ENCODE measurements at regions not wholly inside any gene's neighbourhood (a gene's known extent, or its start where the extent isn't known, plus 50 kb on each side); places are given as distances from the start of the nearest gene placed in this dataset.

DNA sequence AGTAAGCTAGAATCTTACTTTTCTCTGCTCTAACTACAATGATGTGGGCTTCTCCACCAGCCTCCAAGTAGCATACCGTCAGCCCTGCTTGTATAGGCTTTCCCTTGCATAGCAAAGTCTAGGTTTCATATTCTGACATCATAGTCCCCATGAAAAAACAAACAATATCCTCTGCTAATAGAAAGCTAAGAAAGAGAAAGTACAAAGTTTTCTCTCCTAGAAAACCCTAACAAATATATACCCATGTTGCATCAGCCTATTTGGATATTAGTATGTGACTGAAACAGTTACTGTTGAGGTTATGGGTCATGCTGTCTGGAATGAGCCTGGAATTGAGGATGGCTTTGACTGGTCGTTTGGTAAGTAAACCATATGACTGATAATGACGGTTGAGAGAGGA, 1696.0 kb downstream of the MAT2B start:
- no peak overlapping the region for H3K4me3 ChIP-seq (ENCODE audit: low read length)
- H3K4me1 ChIP-seq (ENCODE audit: control insufficient read depth, insufficient read depth, low read length) = no peaks in the 10 kb centered on the region
- H3K27me3 ChIP-seq (ENCODE audit: control insufficient read depth, insufficient read depth, low read length) = no peaks in the 10 kb centered on the region
- no peak overlapping the region for H3K27ac ChIP-seq (ENCODE audit: low read length)
- H3K36me3 ChIP-seq (ENCODE audit: control insufficient read depth, insufficient read depth, low read length) = no peaks in the 10 kb centered on the region
- no CpG with 5 or more reads among the region's 3 CpGs for WGBS (ENCODE audit: insufficient coverage, low lambda C conversion rate)
- H3K9me3 ChIP-seq (ENCODE audit: control insufficient read depth, low read depth, low read length) = no peaks in the 10 kb centered on the region
- no peak for DNase-seq

DNA sequence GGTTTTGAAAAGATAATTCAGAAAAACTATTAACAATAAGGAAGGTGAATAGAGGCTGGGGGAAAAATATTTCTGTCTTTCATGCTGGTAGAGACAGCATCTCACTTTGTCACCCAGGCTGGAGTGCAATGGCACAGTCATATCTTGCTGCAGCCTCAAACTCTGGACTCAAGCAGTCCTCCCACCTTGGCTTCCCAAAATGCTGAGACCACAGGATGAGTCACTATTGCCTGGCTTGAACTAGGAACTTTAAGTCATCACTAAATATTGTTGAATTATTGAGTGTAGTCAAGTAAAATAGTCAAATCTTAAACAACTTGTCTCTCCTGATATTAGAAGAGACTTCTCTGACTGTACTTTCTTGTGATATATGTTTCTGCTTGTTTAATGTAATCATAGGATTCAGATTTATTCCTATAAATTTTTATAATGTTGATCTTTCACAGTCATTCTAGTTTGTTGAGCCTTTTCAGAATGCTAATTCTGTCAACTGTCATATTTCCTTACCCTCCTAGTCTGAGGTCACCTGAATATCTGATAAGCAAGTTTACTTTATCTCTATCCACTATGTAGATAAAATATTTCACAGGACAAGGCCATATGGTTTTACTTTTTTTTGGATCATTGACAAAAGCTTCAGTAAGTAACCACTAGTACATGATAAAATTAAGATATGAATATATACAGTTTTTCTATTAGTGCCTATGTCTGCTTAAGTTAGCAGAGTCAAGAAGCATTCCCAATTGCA, 1696.5 kb downstream of the MAT2B start:
- Histone ChIP-seq H3K4me3 (ENCODE audit: low read length) (no peak overlapping the region), H3K9me3 (ENCODE audit: control insufficient read depth, low read depth, low read length) (no peaks in the 10 kb centered on the region), H3K27me3 (ENCODE audit: control insufficient read depth, insufficient read depth, low read length) (no peaks in the 10 kb centered on the region), H3K27ac (ENCODE audit: low read length) (no peak overlapping the region), H3K36me3 (ENCODE audit: control insufficient read depth, insufficient read depth, low read length) (no peaks in the 10 kb centered on the region), H3K4me1 (ENCODE audit: control insufficient read depth, insufficient read depth, low read length) (no peaks in the 10 kb centered on the region)
- no peak for DNase-seq

DNA sequence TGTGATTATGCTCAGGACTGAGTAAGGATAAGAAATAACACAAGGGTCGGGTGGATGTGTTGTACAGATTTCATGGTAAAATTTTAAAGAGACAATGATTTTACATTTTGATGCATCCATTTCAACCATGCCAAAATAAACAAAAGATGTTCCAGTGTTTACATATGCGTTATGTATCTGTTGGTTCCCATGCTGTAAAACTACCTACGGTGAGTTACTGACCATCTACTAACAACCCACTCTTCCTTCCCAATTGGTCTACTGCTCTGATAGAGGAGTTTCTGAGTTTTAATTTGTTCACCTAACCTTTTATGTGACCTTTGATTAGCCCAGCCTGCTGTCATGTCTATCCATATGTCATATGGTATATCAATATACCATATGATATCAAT, 1697.1 kb downstream of the MAT2B start:
- Histone ChIP-seq H3K4me1 (ENCODE audit: control insufficient read depth, insufficient read depth, low read length) (no peaks in the 10 kb centered on the region), H3K9me3 (ENCODE audit: control insufficient read depth, low read depth, low read length) (no peaks in the 10 kb centered on the region), H3K4me3 (ENCODE audit: low read length) (no peak overlapping the region), H3K27me3 (ENCODE audit: control insufficient read depth, insufficient read depth, low read length) (no peaks in the 10 kb centered on the region), H3K27ac (ENCODE audit: low read length) (no peak overlapping the region), H3K36me3 (ENCODE audit: control insufficient read depth, insufficient read depth, low read length) (no peaks in the 10 kb centered on the region)
- no peak for DNase-seq
- 50% methylated on average over 1 of the region's 3 CpGs for WGBS (ENCODE audit: insufficient coverage, low lambda C conversion rate)

DNA sequence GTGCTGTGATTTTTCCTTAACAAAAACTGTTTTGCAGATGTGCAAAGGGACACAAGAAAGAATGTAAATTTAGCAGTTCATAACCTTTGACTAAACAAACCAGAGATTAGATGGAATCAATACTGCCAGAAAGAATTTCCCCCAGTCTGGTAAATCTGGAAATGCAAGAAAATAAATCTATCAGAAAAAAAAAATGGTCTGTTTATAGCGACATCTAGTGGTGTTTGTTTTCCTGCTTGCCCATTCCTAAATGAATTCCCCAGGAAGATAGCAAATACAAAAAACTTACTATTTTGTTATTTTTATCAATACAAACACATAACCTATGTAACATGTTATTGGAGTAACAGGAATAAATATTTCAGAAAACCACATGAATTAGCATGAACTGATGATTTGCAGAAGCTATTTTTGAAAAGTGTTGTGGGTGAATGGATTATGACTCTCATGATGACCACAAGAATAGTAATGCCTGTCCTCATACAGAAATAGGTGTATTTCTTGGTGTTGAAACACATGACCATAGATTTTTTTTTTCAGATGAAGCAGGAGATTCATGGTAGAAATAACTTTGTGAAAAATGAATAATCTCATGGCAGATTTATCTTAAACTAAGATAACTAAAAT, 1703.8 kb downstream of the MAT2B start:
- Histone ChIP-seq H3K9me3 (ENCODE audit: control insufficient read depth, low read depth, low read length) (no peaks in the 10 kb centered on the region), H3K27ac (ENCODE audit: low read length) (no peak overlapping the region), H3K4me1 (ENCODE audit: control insufficient read depth, insufficient read depth, low read length) (no peaks in the 10 kb centered on the region), H3K27me3 (ENCODE audit: control insufficient read depth, insufficient read depth, low read length) (no peaks in the 10 kb centered on the region), H3K36me3 (ENCODE audit: control insufficient read depth, insufficient read depth, low read length) (no peaks in the 10 kb centered on the region), H3K4me3 (ENCODE audit: low read length) (no peak overlapping the region)
- DNase-seq = no peak
- no CpG with 5 or more reads among the region's 1 CpG for whole genome bisulfite sequencing (ENCODE audit: insufficient coverage, low lambda C conversion rate)

DNA sequence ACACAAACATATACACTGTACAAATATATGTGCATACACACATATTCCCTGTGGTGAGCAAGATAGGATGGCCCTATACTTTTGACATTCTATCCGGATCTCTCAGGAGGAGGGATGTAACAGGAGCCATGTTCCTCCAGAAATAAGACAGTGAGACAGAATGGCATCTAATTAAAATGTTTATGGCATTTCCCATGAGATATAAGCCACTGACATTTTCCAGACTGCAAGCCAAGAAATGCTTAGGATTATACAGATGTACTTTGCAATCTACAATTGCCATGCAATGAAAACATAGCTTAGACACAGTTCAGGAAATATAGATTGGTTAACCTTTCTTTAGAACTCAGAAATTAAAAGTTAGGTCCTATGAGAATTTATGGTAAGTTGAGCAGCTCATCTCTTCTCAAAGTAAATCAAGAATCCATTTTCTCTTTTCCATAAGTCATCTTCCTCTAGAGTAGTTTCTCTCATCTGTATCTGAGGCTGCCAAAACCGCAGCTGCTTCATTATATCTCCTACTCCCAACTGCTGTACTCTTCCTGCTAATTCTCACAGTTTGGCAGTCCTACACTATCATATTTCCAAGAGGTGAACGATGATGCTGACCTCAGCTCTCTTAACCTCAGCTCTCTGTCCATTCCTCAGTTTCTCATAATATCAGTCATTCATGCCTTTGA, 1719.1 kb downstream of the MAT2B start:
- Histone ChIP-seq H3K4me1 (ENCODE audit: control insufficient read depth, insufficient read depth, low read length) (no peaks in the 10 kb centered on the region), H3K36me3 (ENCODE audit: control insufficient read depth, insufficient read depth, low read length) (no peaks in the 10 kb centered on the region), H3K27ac (ENCODE audit: low read length) (no peak overlapping the region), H3K9me3 (ENCODE audit: control insufficient read depth, low read depth, low read length) (no peaks in the 10 kb centered on the region), H3K27me3 (ENCODE audit: control insufficient read depth, insufficient read depth, low read length) (no peaks in the 10 kb centered on the region), H3K4me3 (ENCODE audit: low read length) (no peak overlapping the region)
- no peak for DNase-seq
- 67% methylated on average over 1 of the region's 3 CpGs for WGBS (ENCODE audit: insufficient coverage, low lambda C conversion rate)

- H3K27me3 ChIP-seq (ENCODE audit: control insufficient read depth, insufficient read depth, low read length) = no peaks in the 10 kb centered on the region
- H3K4me1 ChIP-seq (ENCODE audit: control insufficient read depth, insufficient read depth, low read length) = no peaks in the 10 kb centered on the region
- no peaks in the 10 kb centered on the region for H3K36me3 ChIP-seq (ENCODE audit: control insufficient read depth, insufficient read depth, low read length)
- no peak for DNase-seq
- WGBS (ENCODE audit: insufficient coverage, low lambda C conversion rate) = no CpG with 5 or more reads among the region's 3 CpGs
- H3K9me3 ChIP-seq (ENCODE audit: control insufficient read depth, low read depth, low read length) = no peaks in the 10 kb centered on the region
- no peak overlapping the region for H3K4me3 ChIP-seq (ENCODE audit: low read length)
- no peak overlapping the region for H3K27ac ChIP-seq (ENCODE audit: low read length)
These were observed 1722.1 kb downstream of the MAT2B start for GRCh38 chr5:165227515-165227914.

DNA sequence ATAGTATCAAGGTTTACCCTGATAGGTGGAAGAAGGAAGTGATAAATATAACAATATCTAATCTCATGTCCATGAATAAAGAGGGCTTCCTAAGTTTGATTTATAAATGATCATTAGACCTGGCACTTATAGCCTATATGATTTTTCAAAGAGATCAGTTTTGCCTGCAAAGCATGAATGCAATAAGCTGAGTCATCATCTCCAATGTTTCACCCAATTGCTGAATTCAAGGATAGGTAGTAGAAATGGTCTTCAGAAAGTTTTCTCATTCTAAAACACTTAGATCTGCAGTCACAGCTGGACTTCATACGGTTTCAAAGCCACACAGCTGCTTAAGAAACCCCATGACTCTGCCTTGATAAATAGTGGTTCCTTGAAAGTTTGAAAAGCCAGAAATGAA, 1722.8 kb downstream of the MAT2B start:
- Histone ChIP-seq H3K36me3 (ENCODE audit: control insufficient read depth, insufficient read depth, low read length) (no peaks in the 10 kb centered on the region), H3K4me3 (ENCODE audit: low read length) (no peak overlapping the region), H3K27ac (ENCODE audit: low read length) (no peak overlapping the region), H3K4me1 (ENCODE audit: control insufficient read depth, insufficient read depth, low read length) (no peaks in the 10 kb centered on the region), H3K27me3 (ENCODE audit: control insufficient read depth, insufficient read depth, low read length) (no peaks in the 10 kb centered on the region), H3K9me3 (ENCODE audit: control insufficient read depth, low read depth, low read length) (no peaks in the 10 kb centered on the region)
- no peak for DNase-seq
- WGBS (ENCODE audit: insufficient coverage, low lambda C conversion rate) = 40% methylated on average over 1 of the region's 1 CpG

- H3K36me3 ChIP-seq (ENCODE audit: control insufficient read depth, insufficient read depth, low read length) = no peaks in the 10 kb centered on the region
- DNase-seq = no peak
- 51% methylated on average over 2 of the region's 2 CpGs for WGBS (ENCODE audit: insufficient coverage, low lambda C conversion rate)
These were observed 1726.5 kb downstream of the MAT2B start for GRCh38 chr5:165231821-165232508.

DNA sequence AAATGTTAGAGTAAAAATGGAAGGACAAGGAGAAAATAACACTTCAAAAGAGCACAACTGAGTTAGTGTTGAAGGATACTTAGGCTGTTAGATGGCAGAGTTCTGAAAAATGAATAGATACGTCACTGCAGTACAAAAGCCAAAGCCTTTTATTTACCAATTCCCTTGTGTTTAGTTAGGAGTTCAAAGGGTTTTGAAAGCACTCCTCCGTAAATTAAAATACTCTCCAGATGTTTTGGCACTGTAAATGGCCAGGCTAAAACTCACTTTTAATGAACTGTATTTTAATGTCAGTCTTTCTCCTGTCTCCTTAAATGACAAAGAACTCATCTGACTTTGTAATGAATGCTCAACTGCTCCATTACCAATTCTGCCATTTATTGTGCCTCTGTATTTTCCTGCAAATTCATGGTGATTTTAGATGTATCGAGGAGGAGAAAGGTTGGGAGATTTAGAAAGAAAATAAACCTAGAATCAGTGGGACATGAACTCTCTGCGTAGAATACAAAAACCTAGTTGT, 1727.2 kb downstream of the MAT2B start:
- H3K4me1 ChIP-seq (ENCODE audit: control insufficient read depth, insufficient read depth, low read length) = no peaks in the 10 kb centered on the region
- no peaks in the 10 kb centered on the region for H3K27me3 ChIP-seq (ENCODE audit: control insufficient read depth, insufficient read depth, low read length)
- no peaks in the 10 kb centered on the region for H3K36me3 ChIP-seq (ENCODE audit: control insufficient read depth, insufficient read depth, low read length)
- 100% methylated on average over 1 of the region's 4 CpGs for WGBS (ENCODE audit: insufficient coverage, low lambda C conversion rate)
- H3K27ac ChIP-seq (ENCODE audit: low read length) = no peak overlapping the region
- no peaks in the 10 kb centered on the region for H3K9me3 ChIP-seq (ENCODE audit: control insufficient read depth, low read depth, low read length)
- no peak overlapping the region for H3K4me3 ChIP-seq (ENCODE audit: low read length)
- no peak for DNase-seq

More at GRCh38 chr5:165231821-165232508, 1726.5 kb downstream of the MAT2B start:
- Histone ChIP-seq H3K4me1 (ENCODE audit: control insufficient read depth, insufficient read depth, low read length) (no peaks in the 10 kb centered on the region), H3K4me3 (ENCODE audit: low read length) (no peak overlapping the region), H3K27me3 (ENCODE audit: control insufficient read depth, insufficient read depth, low read length) (no peaks in the 10 kb centered on the region), H3K9me3 (ENCODE audit: control insufficient read depth, low read depth, low read length) (no peaks in the 10 kb centered on the region), H3K27ac (ENCODE audit: low read length) (no peak overlapping the region)

GRCh38 chr5:165241811-165242210, 1736.4 kb downstream of the MAT2B start:
- Histone ChIP-seq H3K36me3 (ENCODE audit: control insufficient read depth, insufficient read depth, low read length) (no peaks in the 10 kb centered on the region), H3K4me1 (ENCODE audit: control insufficient read depth, insufficient read depth, low read length) (no peaks in the 10 kb centered on the region), H3K4me3 (ENCODE audit: low read length) (no peak overlapping the region), H3K27ac (ENCODE audit: low read length) (no peak overlapping the region), H3K27me3 (ENCODE audit: control insufficient read depth, insufficient read depth, low read length) (no peaks in the 10 kb centered on the region), H3K9me3 (ENCODE audit: control insufficient read depth, low read depth, low read length) (no peaks in the 10 kb centered on the region)
- WGBS (ENCODE audit: insufficient coverage, low lambda C conversion rate) = 100% methylated on average over 1 of the region's 1 CpG
- no peak for DNase-seq
